Activated naive CD4-positive, alpha-beta T cell treated with anti-CD3 and anti-CD28 coated beads, Interleukin-2, amount 50 U/mL, for 72 hours (primary cell): ENCODE measurements at regions not wholly inside any gene's neighbourhood (a gene's known extent, or its start where the extent isn't known, plus 50 kb on each side); places are given as distances from the start of the nearest gene placed in this dataset.

Experiments used
- ATAC-seq, 2 donors: fragments of 150-1000 bp; cut with Tn5 transposase; 2 replicates each; pipeline ENCODE4 v1.10.0; 2021; ENCODE audit warnings: mild to moderate bottlenecking in 2 of 2, moderate library complexity in 2 of 2
- DNase-seq, 2 donors: peaks; one replicate each; pipeline ENCODE4 v3.0.0; 2021 to 2022; ENCODE audit warnings: low spot score in 2 of 2
- H3K27ac Mint-ChIP-seq, 2 donors: one replicate each; pipeline ENCODE4 v1.8.0; 2022; ENCODE audit warnings: mild to moderate bottlenecking in 2 of 2, mixed read lengths in 2 of 2
- H3K36me3 Mint-ChIP-seq, 2 donors: one replicate each; pipeline ENCODE4 v1.8.0; 2022; ENCODE audit warnings: mixed read lengths in 2 of 2
- H3K9me3 Mint-ChIP-seq, 2 donors: one replicate each; pipeline ENCODE4 v1.8.0; 2022; ENCODE audit warnings: mixed read lengths in 2 of 2

DNA sequence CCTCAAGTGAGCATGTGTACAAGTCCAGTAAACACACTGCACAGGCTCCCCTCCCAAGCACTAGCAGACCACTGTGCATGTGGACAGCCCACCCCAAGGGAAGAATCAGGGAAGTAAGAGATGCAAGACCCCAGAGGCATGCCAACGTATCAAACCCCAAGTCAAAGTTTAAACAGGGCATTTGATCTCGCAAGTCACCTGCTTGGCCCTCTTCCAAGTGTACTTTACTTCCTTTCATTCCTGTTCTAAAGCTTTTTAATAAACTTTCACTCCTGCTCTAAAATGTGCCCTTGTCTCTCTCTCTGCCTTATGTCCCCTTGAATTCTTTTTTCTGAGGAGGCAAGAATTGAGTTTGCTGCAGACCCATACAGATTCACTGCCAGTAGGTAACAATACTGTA lies 201.2 kb upstream of the PARD3B start:
- DNase-seq (no peak), ATAC-seq (no peak)
- Mint-ChIP-seq H3K27ac (no peak overlapping the region), H3K9me3 (no peaks in the 10 kb centered on the region), H3K36me3 (no peaks in the 10 kb centered on the region)

DNA sequence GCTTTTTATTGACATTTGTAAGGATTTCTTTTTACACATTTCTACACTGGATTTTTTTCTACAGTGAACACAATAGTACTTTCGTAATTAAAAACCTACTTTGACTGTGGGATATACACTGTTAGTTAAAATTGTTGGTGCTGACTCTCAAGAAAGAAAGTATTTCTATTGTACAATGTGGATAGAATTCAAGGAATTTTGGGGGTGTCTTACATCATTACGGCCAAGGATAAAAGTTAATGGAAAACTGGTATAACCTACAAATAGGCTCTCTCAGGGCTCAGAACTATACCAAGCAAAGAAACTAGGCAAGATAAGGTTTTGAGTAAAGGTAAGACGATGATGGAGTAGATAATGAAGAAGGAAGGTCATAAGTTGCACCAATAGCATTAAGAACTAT lies 198.4 kb upstream of the PARD3B start:
- ATAC-seq = no peak
- no peaks in the 10 kb centered on the region for H3K36me3 Mint-ChIP-seq
- no peak overlapping the region for H3K27ac Mint-ChIP-seq
- H3K9me3 Mint-ChIP-seq = no peaks in the 10 kb centered on the region
- no peak for DNase-seq

DNA sequence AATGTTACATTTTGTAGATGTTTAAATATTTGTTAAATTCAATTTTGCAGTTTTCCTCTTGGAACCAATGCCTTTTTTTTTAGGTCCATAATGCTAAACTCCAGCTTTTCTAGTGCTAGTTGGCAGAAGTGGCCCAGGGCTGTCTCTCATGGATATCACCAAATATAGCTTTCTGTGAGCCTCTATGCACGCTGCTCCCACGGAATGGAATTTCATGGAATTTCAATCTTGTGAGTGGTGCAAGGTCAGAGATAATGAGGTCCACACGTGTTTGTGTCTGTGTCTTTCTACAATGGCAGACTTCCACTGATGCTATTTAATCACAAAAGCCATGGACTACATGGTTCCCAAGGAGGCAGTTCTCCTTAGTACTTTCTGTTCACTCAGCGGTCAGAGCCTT lies 191.5 kb upstream of the PARD3B start:
- Mint-ChIP-seq H3K27ac (no peak overlapping the region), H3K9me3 (no peaks in the 10 kb centered on the region), H3K36me3 (no peaks in the 10 kb centered on the region)
- DNase-seq = no peak
- ATAC-seq = no peak

DNA sequence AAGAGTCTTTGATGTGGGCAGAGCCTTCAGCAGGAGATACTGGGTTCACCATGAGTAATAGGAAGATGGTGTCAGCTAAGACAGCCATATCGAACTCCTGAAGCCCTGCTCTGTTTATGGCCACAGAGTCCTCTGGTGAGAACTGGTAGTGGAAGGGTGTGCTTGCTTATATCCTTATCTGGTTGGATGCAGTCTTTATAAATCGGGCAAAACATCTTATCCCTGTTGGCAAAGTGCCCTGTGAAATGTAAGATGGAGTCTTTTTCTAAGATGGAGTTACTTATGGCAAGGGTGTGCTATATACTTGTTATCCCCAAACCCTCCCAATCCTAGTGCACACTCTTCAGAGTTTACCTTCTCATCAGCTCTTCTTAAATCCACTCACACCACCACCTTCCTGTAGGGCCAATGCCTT lies 190.8 kb upstream of the PARD3B start:
- H3K9me3 Mint-ChIP-seq = no peaks in the 10 kb centered on the region
- H3K27ac Mint-ChIP-seq = no peak overlapping the region
- DNase-seq (no peak), ATAC-seq (no peak)
- no peaks in the 10 kb centered on the region for H3K36me3 Mint-ChIP-seq

DNA sequence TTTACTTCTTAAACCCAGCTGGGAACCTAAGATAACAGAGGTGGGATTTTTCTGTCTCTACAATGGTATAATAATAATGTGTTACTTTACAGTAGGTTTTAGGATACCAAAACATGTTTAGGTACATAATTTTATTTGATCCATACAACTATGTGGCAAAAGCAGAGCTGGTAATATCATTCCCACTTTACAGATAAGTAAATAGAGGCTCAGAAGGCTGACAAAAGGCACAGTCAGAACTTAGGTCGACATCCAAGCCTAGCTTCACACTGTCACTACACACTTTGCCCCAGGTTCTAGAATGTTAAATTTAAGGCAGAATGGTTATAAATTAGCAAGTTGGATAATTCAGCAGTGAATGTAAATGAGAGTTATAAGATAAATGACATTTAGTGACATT lies 189.6 kb upstream of the PARD3B start:
- ATAC-seq = no peak
- H3K9me3 Mint-ChIP-seq = no peaks in the 10 kb centered on the region
- no peak for DNase-seq
- H3K27ac Mint-ChIP-seq = no peak overlapping the region
- no peaks in the 10 kb centered on the region for H3K36me3 Mint-ChIP-seq

DNA sequence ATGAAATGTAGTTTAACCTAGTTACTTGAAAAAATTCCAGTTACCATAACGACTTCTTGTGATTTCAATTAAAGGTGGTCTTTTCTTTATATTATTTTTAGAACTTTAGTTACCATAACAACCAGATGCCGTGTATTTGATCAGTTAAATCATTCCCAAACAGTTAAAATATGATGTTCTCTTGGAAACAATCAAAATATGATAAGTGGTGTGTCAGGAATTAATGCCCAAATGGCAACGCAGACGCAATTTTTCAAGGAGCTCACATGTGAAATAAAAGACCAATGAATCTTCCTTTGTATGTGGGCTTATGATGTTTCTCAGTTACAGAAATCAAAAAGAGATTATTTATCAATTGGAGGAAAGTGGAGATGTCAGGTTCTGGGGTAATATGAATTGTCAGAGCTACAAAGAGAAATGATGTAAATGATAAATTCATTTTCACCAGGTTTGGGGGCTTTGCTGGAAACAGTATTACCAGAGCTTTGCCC lies 189.1 kb upstream of the PARD3B start:
- no peak for DNase-seq
- ATAC-seq = no peak
- H3K27ac Mint-ChIP-seq = no peak overlapping the region
- H3K36me3 Mint-ChIP-seq = no peaks in the 10 kb centered on the region
- H3K9me3 Mint-ChIP-seq = no peaks in the 10 kb centered on the region

DNA sequence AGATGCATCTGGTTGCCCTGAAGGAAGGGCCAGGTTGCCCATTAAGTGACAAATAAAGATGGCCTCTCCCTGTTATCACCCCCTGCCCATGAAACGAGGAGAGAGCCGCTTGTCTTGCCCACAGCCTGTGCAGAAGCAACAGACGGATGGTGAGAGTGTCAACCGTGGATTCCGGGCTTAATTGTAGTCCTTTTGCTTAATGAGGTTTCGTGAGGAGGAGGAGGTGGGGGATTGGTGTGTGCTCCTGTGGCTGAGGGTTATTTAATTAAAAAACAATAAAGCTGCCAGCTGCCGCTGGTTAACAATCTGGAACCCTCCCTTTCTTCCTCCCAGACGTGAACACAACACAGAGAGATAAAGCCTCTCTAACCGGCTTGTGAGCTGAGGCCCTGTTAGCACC lies 188.0 kb upstream of the PARD3B start:
- Mint-ChIP-seq H3K27ac (no peak overlapping the region), H3K9me3 (no peaks in the 10 kb centered on the region), H3K36me3 (no peaks in the 10 kb centered on the region)
- DNase-seq (no peak), ATAC-seq (no peak)

DNA sequence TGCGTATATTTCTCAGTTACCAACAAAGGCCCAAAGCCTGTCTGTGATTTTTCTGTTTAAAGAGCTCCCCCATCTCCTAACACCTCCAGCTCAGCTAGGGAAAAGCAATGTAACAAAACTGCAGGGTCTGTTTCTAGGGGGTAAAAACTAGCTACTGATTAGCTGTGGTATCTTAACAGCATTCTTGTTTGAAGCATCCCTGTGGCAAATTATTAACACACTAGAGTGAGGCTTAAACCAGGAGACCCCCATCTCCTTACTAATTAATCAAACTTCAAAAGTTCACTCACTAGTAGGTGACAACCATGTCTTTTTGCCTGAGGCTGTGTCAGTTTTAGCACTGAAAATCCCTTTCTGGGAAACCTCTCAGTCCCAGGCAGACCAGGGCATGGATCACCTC lies 186.2 kb upstream of the PARD3B start:
- ATAC-seq = no peak
- H3K9me3 Mint-ChIP-seq = no peaks in the 10 kb centered on the region
- no peaks in the 10 kb centered on the region for H3K36me3 Mint-ChIP-seq
- no peak overlapping the region for H3K27ac Mint-ChIP-seq
- DNase-seq = no peak

DNA sequence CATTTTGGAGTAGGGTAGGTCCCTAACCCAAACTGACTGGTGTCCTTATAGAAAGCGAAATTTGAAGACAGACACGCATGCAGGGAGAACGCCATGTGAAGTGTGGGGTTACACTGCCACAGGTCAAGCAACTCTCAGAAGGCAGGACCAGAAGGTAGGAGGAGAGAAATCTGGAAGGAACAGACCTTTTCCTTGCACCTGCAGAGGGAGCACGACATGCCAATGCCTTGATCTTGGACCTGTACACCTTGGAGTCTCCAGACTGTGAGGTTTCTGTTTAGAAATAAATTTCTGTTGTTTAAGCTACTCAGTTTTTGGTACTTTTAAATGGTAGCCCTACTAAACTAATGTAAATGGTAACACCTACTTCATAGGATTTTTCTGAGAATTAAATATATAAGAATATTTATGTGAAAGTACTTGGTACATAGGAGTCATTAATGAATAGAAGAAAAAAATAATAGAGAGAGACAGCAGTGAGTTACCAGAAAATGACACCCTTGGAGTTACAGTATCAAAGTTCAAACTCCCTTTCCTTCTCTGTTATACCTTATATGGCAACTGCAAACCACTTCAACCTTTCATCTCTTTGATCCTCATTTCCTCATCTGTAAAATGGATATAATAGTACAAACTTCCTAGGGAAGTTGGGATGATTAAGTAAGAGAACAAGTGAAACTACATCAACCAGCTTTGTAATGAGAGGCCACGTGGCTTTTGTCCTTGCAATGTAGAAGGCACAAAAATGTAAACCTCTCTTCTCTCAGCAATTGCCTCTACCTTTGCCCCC lies 184.9 kb upstream of the PARD3B start:
- ATAC-seq = no peak
- H3K27ac Mint-ChIP-seq = no peak overlapping the region

DNA sequence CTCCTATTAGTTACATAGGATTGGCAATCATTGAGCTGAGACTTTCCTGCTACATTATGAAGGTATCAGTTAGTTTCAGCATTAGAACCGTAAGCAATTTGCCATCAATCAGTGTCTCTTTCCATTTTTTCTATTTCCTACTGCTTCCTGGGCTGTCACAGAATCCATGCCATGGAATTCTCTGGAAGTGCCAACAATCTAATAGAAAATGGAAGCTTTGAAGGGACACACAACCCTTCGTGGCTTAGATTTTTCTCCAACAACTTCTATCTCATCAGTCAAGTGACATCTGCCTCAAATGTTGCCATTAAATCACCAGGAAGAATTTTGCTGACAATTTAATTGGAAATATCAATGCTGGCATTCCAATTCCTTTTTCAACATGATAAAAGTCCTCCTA lies 183.5 kb upstream of the PARD3B start:
- no peak for ATAC-seq
- H3K36me3 Mint-ChIP-seq = no peaks in the 10 kb centered on the region
- H3K9me3 Mint-ChIP-seq = no peaks in the 10 kb centered on the region
- DNase-seq = no peak
- no peak overlapping the region for H3K27ac Mint-ChIP-seq

More for the DNA sequence above, 184.9 kb upstream of the PARD3B start:
- Mint-ChIP-seq H3K36me3 (no peaks in the 10 kb centered on the region), H3K9me3 (no peaks in the 10 kb centered on the region)
- no peak for DNase-seq

DNA sequence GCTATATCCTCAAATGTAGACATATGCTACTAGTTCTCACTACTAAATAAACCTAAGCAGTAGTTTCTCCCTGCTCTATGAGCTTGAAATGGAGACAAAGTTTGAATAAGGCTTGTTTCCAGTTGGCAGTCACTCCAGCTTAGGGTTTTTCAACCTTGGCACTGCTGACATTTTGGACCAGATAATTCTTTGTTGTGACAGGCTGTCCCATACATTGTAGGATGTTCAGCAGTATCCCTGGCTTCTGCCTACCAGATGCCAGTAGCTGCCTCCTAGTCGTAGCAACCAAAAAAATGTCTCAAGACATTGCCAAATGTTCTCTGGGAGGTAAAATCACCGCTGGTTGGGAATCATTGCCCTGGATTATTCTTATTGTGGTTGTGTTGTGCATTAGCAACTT lies 182.7 kb upstream of the PARD3B start:
- Mint-ChIP-seq H3K9me3 (no peaks in the 10 kb centered on the region), H3K27ac (no peak overlapping the region), H3K36me3 (no peaks in the 10 kb centered on the region)
- ATAC-seq (no peak), DNase-seq (no peak)

DNA sequence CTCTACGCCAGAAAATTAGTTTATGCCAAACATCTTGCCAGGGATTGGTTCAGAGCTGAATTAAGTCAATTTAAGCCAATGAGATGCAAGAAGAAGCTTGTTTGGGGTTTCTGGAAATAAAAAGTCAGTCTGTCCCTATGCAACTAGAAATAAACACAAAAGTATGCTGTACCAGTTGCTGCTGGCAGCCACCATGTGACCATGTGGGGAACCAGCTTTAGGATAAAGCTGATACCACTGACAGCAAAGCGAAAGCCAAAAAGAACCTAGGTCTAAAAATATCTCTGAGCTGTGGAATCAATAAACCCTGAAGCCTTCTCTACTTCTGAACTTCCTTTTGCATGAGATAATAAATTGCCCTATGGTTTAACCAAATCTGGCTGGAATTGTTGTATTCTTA lies 181.8 kb upstream of the PARD3B start:
- no peak for DNase-seq
- Mint-ChIP-seq H3K9me3 (no peaks in the 10 kb centered on the region), H3K36me3 (no peaks in the 10 kb centered on the region), H3K27ac (no peak overlapping the region)
- no peak for ATAC-seq

DNA sequence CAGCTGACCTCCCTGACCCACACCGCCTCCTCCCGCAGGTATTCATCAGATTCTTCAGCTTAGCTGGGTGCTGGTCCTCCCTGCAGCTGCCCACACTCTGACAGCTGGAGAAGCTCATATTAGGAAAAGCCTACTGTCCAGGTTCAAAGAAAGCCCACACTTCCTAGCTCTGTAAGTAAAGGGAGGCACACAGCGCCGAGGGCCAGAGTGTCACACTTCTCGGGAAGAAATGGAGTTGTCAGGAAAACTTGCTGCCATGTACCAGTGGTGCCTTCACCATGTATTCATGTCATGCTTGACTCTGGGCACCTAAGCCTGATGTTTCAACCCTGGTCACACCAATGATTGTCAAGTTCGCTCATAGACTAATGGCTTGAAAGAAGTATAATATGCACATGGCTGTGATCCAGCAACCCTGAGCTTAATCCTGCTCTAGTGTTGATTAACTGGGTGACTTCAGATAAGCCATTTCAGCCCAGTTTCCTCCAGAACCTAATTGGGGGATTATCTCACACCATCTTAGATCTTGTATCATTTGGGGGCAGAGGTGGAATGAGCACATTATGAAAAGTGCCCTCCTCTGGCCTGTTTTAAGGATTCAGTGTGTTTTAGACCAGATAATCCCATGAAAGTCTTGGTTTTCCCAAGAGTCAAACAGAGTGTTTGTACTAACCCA lies 180.3 kb upstream of the PARD3B start:
- Mint-ChIP-seq H3K27ac (no peak overlapping the region), H3K9me3 (no peaks in the 10 kb centered on the region), H3K36me3 (no peaks in the 10 kb centered on the region)
- no peak for DNase-seq
- no peak for ATAC-seq

DNA sequence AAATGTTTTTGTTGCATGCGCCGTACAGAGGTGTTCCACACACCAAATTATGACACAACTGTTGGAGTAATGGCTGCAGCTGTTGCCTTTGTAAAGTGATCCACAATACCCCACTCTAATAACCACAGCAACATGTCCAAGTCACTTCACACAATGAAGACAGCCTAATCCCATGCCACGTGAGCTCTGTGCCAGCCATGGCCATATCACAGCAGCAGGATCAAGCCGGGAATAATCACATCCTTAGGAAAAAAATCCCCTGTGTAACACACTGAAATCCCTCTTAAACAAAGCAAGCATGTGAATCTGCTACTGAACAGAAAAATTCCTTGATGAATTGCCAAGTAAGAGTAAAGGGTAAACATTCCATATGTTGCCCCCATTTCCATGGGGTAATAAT lies 179.5 kb upstream of the PARD3B start:
- ATAC-seq (no peak), DNase-seq (no peak)
- H3K9me3 Mint-ChIP-seq = no peaks in the 10 kb centered on the region
- H3K36me3 Mint-ChIP-seq = no peaks in the 10 kb centered on the region
- no peak overlapping the region for H3K27ac Mint-ChIP-seq

DNA sequence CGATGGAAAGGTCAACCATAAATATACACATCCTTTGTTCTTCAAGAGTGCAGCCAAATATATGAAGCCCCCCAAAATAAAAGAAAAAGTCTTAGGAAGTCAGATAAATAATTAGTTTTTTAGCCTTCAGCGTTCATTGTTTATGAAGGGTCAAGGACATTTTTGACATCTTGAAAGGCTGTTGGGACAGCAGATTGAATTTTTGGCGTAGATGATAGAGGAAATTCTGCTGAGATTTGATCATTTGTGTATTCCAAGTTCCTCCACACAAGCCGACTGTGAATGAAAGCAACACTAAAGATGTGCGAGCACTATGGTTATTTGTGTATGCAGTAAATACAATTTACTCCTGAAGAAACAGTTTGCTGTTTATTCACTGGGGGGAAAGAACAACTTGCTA lies 177.8 kb upstream of the PARD3B start:
- no peak for ATAC-seq
- no peak for DNase-seq
- H3K9me3 Mint-ChIP-seq = no peaks in the 10 kb centered on the region
- no peak overlapping the region for H3K27ac Mint-ChIP-seq
- no peaks in the 10 kb centered on the region for H3K36me3 Mint-ChIP-seq

DNA sequence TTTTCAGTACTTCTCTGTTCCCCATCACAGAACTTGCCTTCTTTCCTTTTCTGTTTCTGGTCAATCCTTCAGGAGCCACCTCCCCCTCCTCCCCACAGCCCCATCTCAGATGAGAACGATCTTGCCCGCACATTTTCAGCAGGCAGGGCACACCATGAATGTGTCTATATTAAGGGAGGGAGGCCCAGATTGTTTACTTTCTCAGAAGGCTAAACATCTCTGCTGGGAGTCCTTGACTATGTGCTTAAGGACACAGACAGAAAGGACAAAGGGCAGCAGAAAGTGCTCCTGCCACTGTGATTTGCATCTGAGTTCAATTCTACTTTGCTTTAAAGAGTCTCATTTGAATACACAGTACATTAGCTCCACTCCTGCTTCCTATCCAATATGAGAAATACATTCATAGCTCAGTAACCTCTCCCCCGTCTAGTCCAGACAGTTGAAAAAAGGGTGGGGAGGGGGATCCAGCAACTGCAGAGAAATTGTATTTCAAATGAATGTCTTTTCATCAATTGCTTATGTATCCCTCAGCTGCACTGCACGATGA lies 175.0 kb upstream of the PARD3B start:
- no peak overlapping the region for H3K27ac Mint-ChIP-seq
- DNase-seq (no peak), ATAC-seq (no peak)
- no peaks in the 10 kb centered on the region for H3K36me3 Mint-ChIP-seq
- no peaks in the 10 kb centered on the region for H3K9me3 Mint-ChIP-seq

DNA sequence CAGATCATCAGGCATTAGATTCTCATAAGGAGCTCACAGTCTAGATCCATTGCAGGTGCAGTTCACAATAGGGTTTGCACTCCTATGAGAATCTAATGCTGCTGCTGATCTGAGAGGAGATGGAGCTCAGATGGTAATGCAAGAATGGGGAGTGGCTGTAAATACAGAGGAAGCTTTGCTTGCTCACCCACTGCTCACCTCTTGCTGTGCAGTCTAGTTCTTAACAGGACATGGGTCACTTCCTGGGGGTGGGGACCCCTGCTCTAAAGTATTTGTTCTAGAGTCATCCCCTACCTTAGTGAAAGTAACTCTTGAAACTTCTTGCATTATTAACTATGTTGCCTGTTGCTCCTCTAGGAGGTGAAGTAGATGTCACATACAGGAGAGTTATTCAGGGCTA lies 171.3 kb upstream of the PARD3B start:
- no peak for ATAC-seq
- peaks cover 0 to 4% of the 10 kb centered on the region in 2 donors for H3K9me3 Mint-ChIP-seq
- DNase-seq = no peak
- H3K36me3 Mint-ChIP-seq = no peaks in the 10 kb centered on the region
- H3K27ac Mint-ChIP-seq = no peak overlapping the region
